Posterior vena cava (tissue), 2 donors: ENCODE measurements at regions not wholly inside any gene's neighbourhood (a gene's known extent, or its start where the extent isn't known, plus 50 kb on each side); places are given as distances from the start of the nearest gene placed in this dataset.
"Not testable (repeated sequence)": the region's sequence is repeated elsewhere in the genome, so short reads cannot be mapped to it uniquely, and the experiment has no call there.

Source experiments
- DNase-seq: peaks from one replicate; pipeline ENCODE4 v3.0.0-alpha.2; 2020; ENCODE audit warnings: low spot score
- intact Hi-C, 2 donors: fragments of 100-400 bp; cut with DNase I; formaldehyde crosslinking; loops; one replicate each; pipeline versions ENCODE4 v1.14.1 to v1.14.2; 2022 to 2023
- donor health status: DM: yes; HTN: yes; CAD: no.
- donor health status: DM: yes; HTN: yes; CAD: no.

GRCh38 chr19:34084396-34085145 lies 87.7 kb upstream of the LSM14A start:
- intact Hi-C loops = loop anchor here in 1 of 2 donors (5.0 kb wide), 1 partner anchor 47 kb away; no protein-coding TSS in a partner anchor
- DNase-seq = no peak

DNA sequence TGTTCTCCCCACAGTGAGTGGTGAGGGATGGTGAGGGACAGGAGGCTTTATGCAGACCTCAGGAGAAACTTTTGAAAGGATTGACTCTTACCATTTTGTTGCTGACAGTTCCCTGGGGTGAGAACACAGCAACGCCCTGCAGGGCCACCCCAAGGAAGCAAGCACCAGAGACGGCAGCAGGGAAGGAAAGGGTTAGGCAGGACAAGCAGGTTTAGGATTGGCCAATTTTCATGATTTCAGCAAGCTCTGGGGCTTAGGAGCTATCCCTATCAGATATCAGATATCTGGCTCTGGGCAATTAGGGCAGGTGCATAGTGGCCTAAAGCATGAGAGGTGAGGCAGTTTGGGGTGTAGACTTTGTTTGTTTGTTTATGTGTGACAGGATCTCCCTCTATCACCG lies 87.0 kb upstream of the LSM14A start:
- intact Hi-C loops = no loop called here
- DNase-seq = no peak

GRCh38 chr19:34088292-34088691 lies 84.0 kb upstream of the LSM14A start:
- DNase-seq = no peak
- intact Hi-C loops = no loop called here

DNA sequence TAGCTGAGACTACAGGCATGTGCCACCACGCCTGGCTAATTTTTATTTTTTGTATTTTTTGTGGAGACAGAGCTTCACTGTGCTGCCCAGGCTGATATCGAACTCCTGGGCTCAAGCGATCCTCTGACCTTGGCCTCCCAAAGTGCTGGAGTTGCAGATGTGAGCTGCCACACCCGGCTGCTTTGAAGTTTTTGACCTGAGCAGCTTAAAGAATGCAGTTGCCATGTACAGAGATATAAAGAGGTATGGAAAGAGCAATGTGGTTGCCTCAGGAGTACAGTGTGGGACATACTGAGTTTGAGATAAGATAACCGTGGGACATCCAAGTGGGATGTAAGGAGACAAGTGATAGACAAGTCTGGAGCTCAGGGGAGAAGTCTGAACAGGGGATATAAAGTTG lies 82.7 kb upstream of the LSM14A start:
- intact Hi-C loops = no loop called here
- no peak for DNase-seq

DNA sequence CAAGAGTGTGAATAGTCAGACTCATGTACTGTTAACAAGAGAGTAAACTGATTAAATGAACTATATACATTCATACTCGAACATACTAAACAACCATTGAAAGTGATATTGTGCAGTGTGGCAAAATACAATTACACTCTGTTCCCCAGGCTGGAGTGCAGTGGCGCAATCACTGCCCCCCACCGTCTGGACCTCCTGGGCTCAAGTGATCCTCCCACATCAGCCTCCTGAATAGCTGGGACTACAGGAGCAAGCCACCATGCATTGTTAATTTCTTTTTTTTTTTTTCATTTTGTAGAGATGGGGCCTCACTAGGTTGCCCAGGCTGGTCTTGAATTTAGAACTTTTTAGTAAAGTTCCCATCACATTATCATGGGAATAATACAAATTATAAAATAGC lies 77.3 kb upstream of the LSM14A start:
- intact Hi-C loops = loop anchor here in 1 of 2 donors (5.0 kb wide), 1 partner anchor 318 kb away; no protein-coding TSS in a partner anchor

GRCh38 chr19:34095411-34095810 lies 76.9 kb upstream of the LSM14A start:
- DNase-seq = not testable (repeated sequence)
- intact Hi-C loops = loop anchor here in 1 of 2 donors (5.0 kb wide), 1 partner anchor 318 kb away; no protein-coding TSS in a partner anchor

More for the DNA sequence above, 77.3 kb upstream of the LSM14A start:
- no peak for DNase-seq

DNA sequence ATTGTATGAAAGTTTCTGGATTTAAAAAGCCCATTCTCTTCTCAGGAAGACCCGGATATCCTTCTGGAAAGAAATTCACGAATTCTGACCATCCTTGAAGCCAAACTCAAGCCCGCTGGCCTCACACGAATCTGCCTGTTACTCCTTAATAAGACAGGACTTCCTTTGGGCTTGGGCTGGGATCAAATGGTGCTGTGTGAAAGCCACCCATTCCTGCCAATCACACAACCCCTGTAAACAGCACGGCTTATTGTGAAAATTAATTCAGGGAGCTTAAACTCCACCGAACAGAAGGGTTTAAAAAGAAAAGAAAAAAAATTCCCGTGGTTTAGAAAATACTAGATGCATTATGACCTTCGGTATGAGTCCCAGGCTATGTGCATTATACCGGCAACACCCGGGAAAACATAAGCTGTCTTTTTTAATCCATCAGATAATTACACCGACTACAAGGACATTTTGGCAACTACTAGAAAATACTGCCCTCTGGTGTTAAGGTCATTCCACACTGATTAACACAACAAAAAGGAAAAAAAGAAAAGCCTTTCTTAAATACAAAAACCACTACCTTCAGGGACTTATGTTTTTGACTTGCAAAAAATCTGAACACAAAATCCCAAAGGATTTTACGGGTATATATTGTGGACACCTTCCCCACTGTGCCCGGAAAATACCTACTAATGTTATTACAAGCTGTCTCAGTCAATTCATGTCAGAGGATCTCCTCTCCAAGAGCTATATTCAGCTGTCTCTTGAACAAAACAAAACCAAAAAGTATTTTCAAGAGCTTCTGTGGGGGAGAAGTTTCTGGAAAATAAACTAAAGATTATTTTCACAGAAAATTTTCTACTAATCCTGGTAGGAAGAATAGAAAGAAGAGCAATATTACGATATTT lies 76.0 kb upstream of the LSM14A start:
- intact Hi-C loops = loop anchor here in 1 of 2 donors (5.0 kb wide), 1 partner anchor 319 kb away; no protein-coding TSS in a partner anchor
- DNase-seq = no peak

DNA sequence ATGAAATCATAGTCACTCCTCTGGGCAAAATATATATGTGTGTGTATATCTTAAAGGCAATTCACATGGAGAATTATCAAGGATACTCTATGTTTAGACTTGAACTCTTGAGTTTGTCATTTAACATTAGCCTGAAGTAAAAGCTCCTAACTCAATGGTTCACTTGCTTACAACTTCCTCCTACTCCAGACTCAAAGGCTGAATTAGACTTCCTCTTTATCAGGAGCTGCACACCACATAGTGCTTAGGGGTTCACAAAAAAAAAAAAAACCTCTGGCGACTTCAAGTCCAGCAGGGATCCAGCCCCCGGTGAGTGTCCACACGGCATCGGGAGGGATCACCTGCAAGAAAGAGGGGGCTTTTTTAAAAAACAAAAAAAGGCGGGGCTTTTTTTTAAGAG lies 68.2 kb upstream of the LSM14A start:
- DNase-seq = no peak
- intact Hi-C loops = no loop called here

DNA sequence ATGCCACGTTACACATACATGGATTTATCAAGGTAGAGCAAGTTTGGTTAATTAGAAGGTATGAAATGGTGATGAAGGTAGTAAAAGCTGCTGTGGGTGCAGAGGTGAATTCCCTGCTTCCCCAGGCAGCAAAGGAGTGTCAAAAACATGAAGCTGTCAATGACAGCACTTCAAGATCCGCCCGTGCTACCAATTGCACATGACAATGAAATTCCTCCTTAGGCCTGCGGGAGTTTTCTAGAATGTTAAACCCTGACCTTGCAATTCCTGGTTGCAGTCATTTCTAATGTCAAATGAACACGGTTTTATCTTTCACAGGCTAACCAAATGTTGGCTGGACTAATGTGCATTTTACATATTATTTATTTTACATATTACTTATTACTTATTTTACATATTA lies 67.7 kb upstream of the LSM14A start:
- intact Hi-C loops = no loop called here
- no peak for DNase-seq

DNA sequence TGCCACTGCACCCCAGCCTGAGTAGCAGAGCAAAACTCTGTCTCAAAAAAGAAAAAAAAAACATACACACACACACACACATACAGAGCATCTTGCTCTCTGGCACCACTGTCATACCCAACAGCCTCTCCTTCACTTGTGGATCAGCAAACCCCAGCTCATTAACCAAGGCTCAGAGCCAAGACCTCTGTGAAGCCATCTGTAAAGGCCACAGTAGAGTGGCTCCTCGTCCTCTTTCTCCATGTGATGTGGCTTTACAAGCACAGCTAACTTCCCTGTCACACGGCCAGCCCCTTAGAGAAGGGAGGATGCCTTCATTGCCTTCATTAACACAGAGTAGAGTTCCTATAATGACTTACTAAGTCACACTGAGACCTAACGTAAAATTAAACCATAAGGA lies 62.7 kb upstream of the LSM14A start:
- intact Hi-C loops = no loop called here
- DNase-seq = no peak

DNA sequence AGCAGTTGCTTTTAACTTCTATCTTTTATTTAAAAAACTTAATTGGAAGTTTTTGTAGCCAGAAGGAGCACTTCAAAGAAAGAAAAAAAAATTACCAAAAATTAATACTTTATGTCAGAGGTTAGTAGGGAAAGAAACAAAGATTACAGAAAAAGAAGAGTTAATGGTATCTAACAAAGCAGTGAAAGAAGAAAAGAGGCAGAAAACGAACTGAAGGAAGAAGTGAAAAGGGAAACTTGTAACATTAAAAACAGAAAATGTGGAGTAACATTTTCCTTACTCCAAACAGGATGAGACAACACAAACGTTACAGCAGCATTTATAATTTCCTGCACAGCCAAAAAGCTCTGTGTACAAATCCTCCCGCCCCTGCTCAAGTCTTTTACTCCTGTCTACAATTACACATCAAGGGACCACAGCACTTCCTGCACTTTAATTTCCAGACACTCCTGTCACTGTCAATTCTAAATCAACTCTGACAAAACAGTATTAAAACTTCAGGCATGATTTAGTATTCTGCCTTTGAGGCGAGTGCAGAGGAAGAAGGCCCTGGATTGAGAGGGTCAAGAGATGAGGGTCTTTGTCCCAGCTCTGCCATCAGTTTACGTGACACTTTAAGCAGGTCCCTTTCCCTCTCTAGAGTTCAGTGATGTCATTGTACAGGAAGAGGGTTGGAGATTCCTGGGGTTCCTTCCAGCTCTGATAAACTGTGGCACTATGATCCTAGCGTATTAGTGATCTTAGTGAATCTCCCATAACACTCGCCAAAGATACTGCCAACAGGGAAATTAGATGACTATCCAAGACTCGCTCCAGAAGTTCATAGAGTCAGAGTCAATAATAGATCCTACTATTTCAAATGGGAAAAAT lies 53.2 kb upstream of the LSM14A start:
- no peak for DNase-seq
- intact Hi-C loops = no loop called here

DNA sequence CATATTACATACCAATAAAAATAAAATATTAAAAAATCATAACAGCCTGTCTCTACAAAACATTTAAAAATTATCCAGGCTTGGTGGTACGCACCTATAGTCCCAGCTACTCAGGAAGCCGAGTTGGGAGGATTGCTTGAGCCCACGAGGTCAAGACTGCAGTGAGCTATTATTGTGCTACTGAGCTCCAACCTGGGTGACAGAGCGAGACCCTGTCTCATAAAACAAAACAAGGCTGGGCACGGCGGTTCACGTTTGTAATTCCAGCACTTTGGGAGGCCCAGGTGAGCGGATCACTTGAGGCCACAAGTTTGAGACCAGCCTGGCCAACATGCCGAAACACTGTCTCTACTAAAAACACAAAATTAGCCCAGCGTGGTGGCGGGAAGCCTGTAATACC lies 52.2 kb upstream of the LSM14A start:
- intact Hi-C loops = no loop called here
- DNase-seq = no peak

DNA sequence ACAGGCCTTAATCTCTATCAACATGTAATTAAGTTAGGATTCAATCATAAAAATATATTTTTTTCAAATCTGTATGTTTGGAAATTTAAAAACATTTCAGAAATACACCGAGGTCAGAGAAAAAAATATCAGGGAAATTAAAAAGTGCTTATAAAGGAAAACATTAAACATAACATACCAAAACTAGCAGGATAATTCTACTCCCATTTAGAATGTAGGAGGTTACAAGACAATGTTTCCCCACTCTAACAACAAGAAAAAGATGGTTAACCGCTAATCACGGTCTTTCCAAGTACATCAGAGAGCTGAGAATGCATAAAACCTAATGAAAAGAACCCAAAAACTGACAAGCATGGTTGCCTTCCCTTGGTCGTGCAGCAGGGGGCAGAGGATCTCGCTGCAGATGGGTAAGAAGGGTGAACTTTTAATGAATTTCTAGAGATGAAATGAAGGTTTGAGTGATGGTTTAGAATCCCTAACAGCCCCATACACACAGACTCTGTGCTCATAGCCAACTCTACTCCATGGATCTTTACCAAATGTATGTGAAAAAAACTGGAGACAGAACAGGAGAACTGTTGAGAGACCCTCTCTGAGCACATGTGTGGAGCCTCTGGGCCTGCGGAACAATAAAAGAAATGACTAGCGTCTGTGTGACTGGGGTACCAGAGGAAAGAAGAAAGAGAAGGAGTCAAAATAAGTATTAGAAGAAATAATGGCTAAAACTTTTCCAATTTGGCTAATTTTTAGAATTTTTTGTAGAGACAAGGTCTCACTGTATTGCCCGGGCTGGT lies 51.3 kb upstream of the LSM14A start:
- intact Hi-C loops = no loop called here

More for the DNA sequence above, 51.3 kb upstream of the LSM14A start:
- DNase-seq = no peak
